ENCODE measurements at regions not wholly inside any gene's neighbourhood (a gene's known extent, or its start where the extent isn't known, plus 50 kb on each side); places are given as distances from the start of the nearest gene placed in this dataset.
A peak's percentile ranks its signal among the peaks of the same experiment; 100 is the strongest.

DNA sequence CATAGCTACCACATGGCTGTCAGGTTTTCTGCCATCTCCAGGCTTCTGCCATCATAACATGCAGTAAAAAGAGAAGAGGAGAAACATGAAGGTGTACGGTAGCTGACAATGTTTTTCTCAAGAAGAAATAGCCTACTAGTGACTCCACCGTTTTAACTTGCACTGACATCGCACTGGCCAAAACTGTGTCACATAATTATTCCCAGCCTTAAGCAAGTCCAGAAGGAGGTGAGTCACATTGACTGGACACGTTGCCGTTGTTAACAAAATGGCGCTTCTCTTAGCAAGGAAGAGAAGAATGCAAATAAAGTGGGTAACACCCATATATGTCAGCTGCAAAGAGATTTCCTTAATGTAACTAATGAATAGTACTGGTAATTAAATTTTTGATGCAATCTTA is 810.4 kb upstream of the SLC10A2 start:
- in situ Hi-C loops (cut with HindIII; ENCODE audit: low sequenced_read_pairs) = no loop called here
- H3K4me3 ChIP-seq (ENCODE audit: low read depth, low read length) = no peak overlapping the region
- DNase-seq (ENCODE audit: low read depth, low spot score) = peak; percentile 6
- TF ChIP-seq, protein P1, sequence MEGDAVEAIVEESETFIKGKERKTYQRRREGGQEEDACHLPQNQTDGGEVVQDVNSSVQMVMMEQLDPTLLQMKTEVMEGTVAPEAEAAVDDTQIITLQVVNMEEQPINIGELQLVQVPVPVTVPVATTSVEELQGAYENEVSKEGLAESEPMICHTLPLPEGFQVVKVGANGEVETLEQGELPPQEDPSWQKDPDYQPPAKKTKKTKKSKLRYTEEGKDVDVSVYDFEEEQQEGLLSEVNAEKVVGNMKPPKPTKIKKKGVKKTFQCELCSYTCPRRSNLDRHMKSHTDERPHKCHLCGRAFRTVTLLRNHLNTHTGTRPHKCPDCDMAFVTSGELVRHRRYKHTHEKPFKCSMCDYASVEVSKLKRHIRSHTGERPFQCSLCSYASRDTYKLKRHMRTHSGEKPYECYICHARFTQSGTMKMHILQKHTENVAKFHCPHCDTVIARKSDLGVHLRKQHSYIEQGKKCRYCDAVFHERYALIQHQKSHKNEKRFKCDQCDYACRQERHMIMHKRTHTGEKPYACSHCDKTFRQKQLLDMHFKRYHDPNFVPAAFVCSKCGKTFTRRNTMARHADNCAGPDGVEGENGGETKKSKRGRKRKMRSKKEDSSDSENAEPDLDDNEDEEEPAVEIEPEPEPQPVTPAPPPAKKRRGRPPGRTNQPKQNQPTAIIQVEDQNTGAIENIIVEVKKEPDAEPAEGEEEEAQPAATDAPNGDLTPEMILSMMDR (IDR thresholded peaks at IDR 0.05; ENCODE audit: low read depth, low read length) = no peak

DNA sequence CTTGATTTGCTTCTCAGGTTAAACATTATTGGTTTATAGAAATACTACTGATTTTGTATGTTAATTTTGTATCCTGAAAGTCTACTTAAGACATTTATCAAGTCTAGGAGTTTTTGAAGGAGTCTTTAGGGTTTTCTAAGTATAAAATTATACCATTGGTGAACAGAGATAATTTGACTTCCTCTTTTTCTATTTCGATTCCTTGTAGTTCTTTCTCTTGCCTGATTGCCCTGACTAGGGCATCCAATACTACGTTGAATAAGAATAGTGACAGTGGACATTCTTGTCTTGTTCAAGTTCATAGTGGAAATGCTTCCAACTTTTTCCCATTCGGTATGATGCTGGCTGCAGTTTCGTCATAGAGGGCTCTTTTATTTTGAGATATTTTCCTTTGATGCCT is 807.5 kb upstream of the SLC10A2 start:
- in situ Hi-C loops (cut with HindIII; ENCODE audit: low sequenced_read_pairs) = no loop called here
- no peak overlapping the region for H3K4me3 ChIP-seq (ENCODE audit: low read depth, low read length)
- TF ChIP-seq, protein P1 (IDR thresholded peaks at IDR 0.05; ENCODE audit: low read depth, low read length) = no peak
- DNase-seq (ENCODE audit: low read depth, low spot score) = no peak

DNA sequence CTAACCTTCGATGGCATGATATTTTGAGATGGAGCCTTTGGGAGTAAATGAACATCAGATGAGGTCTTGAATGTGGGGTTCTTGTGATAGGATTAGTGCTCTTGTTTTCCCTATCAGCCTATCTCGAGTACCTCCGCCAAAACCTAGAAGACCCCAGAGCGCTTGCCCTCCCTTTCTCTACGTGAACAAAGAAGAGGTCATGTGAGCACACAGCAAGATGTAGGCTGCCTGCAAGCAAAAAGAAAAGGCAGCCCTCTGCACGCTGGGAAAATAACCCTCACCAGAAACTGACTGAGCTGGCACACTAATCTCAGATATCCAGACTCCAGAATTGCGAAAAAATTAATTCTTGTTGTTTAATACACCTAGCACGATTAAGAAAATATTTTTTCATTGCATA is 799.8 kb upstream of the SLC10A2 start:
- TF ChIP-seq, protein P1 (IDR thresholded peaks at IDR 0.05; ENCODE audit: low read depth, low read length) = no peak
- no peak overlapping the region for H3K4me3 ChIP-seq (ENCODE audit: low read depth, low read length)
- no peak for DNase-seq (ENCODE audit: low read depth, low spot score)
- in situ Hi-C loops (cut with HindIII; ENCODE audit: low sequenced_read_pairs) = no loop called here

DNA sequence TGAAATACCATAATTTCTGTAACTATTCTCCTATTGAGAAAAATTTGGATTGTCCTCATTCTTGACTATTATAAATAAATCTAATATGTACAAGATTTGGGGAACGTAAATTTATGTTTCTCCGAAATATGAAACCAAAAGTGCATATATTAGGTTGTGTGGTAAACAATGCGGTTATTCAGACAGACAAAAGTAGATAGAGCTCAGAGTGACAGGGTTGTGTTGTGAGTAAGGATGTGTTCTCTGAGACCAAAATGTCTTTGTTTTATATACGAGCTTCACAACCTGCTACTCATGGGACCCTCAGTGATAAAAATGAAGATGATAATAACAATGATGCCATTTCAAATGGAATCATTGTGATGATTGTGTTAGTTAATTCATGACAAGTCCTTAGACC is 796.3 kb upstream of the SLC10A2 start:
- no peak overlapping the region for H3K4me3 ChIP-seq (ENCODE audit: low read depth, low read length)
- DNase-seq (ENCODE audit: low read depth, low spot score) = no peak
- in situ Hi-C loops (cut with HindIII; ENCODE audit: low sequenced_read_pairs) = no loop called here
- TF ChIP-seq, protein P1 (IDR thresholded peaks at IDR 0.05; ENCODE audit: low read depth, low read length) = no peak

DNA sequence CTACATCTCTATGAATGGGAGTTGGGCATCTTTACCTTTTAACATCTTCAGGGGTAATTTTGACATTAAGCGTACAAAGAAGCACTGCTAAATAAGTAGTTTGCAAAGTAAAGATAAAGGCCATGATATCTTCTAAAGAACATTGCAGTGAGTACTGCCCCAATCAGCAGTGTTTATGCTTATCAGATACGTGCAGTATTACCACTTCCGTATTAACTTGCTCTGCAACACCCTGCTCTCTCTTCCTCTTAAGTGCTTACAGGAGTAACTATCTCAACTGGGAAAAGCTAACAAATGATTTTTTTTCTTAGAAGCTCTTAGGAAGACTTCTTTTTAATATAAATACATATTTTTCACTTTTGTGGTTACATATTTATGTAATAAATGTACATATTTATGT is 793.7 kb upstream of the SLC10A2 start:
- TF ChIP-seq, protein P1 (IDR thresholded peaks at IDR 0.05; ENCODE audit: low read depth, low read length) = no peak
- H3K4me3 ChIP-seq (ENCODE audit: low read depth, low read length) = no peak overlapping the region
- DNase-seq (ENCODE audit: low read depth, low spot score) = no peak
- in situ Hi-C loops (cut with HindIII; ENCODE audit: low sequenced_read_pairs) = no loop called here

DNA sequence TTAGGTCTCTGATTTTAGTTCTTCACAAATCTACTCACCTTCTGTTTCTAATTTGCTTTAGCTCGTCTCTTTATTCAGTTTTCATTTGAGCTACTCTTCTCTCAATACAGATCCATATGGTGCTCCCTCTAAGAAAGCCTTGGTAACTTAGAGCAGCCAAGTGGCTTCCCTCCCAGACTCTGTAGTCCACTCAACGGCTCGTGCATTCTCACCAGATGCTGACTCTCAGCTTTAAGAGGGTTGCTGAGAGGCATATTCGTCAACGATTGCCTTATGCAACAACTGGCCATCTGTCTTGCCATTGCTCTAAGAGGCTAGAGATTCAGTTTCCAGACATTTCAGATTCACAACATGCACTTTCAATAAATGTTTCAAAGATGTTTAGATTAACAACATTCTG is 785.8 kb upstream of the SLC10A2 start:
- in situ Hi-C loops (cut with HindIII; ENCODE audit: low sequenced_read_pairs) = no loop called here
- no peak overlapping the region for H3K4me3 ChIP-seq (ENCODE audit: low read depth, low read length)
- no peak for DNase-seq (ENCODE audit: low read depth, low spot score)
- TF ChIP-seq, protein P1 (IDR thresholded peaks at IDR 0.05; ENCODE audit: low read depth, low read length) = no peak

DNA sequence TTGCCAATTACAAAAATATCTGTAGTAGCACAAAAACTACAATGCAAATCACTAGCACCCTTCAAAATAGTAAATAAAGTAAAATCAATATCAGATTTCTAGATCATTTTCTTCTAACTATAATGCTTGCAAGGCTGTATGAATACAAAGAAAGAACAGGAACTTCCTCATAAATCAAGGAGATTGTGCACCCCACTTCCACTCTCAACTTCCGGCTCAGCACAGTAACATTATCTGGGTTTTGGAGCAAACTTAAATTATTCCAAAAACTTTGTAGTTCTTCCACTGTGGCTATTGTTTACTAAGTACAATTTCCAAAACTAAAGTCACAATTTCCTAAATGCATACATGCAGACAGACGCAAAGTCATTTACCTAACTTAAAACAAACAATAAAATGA is 778.3 kb upstream of the SLC10A2 start:
- TF ChIP-seq, protein P1 (IDR thresholded peaks at IDR 0.05; ENCODE audit: low read depth, low read length) = no peak
- no peak overlapping the region for H3K4me3 ChIP-seq (ENCODE audit: low read depth, low read length)
- no peak for DNase-seq (ENCODE audit: low read depth, low spot score)
- in situ Hi-C loops (cut with HindIII; ENCODE audit: low sequenced_read_pairs) = no loop called here

Data from astrocyte of the spinal cord (primary cell).